ENCODE measurements at regions not wholly inside any gene's neighbourhood (a gene's known extent, or its start where the extent isn't known, plus 50 kb on each side); places are given as distances from the start of the nearest gene placed in this dataset.

DNA sequence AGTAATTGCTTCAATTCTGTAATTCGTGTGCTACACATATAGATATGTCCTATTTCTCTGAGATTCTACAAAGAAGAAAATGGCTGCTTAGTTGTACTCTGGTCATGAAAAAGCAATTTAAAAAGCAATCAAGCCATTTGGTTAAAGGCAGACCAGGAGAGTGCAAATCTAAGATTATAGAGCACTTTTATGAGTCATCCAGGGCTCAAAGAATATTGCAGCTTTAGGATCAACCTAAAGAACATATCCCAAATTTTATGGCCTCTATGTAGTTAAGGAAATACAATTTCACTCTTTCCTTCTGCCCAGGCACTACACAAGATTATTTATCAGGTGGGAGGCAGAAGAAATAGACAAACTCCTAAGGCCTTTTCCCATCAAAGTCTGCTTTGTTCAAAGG, 332.8 kb downstream of the SEC23A start:
- TF ChIP-seq, protein P1, sequence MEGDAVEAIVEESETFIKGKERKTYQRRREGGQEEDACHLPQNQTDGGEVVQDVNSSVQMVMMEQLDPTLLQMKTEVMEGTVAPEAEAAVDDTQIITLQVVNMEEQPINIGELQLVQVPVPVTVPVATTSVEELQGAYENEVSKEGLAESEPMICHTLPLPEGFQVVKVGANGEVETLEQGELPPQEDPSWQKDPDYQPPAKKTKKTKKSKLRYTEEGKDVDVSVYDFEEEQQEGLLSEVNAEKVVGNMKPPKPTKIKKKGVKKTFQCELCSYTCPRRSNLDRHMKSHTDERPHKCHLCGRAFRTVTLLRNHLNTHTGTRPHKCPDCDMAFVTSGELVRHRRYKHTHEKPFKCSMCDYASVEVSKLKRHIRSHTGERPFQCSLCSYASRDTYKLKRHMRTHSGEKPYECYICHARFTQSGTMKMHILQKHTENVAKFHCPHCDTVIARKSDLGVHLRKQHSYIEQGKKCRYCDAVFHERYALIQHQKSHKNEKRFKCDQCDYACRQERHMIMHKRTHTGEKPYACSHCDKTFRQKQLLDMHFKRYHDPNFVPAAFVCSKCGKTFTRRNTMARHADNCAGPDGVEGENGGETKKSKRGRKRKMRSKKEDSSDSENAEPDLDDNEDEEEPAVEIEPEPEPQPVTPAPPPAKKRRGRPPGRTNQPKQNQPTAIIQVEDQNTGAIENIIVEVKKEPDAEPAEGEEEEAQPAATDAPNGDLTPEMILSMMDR (conservative IDR thresholded peaks at IDR 0.05): no peak
- no peak for TF ChIP-seq EZH2 (IDR thresholded peaks at IDR 0.05; ENCODE audit: low read depth)
